ENCODE measurements at regions not wholly inside any gene's neighbourhood (a gene's known extent, or its start where the extent isn't known, plus 50 kb on each side); places are given as distances from the start of the nearest gene placed in this dataset.
"Not testable (repeated sequence)": the region's sequence is repeated elsewhere in the genome, so short reads cannot be mapped to it uniquely, and the experiment has no call there.

GRCh38 chr17:30714825-30715622 lies 109.5 kb downstream of the CRLF3 start:
- peak; percentile 46 for DNase-seq
- in situ Hi-C loops (cut with HindIII; ENCODE audit: low pct_ligation_motif_present, low pct_unique_long_range_greater_than_20kb, low sequenced_read_pairs) = not testable (repeated sequence)

GRCh38 chr17:30713805-30714204 lies 110.7 kb downstream of the CRLF3 start:
- in situ Hi-C loops (cut with HindIII; ENCODE audit: low pct_ligation_motif_present, low pct_unique_long_range_greater_than_20kb, low sequenced_read_pairs); DNase-seq: not testable (repeated sequence)

GRCh38 chr17:30712859-30713258 lies 111.6 kb downstream of the CRLF3 start:
- in situ Hi-C loops (cut with HindIII; ENCODE audit: low pct_ligation_motif_present, low pct_unique_long_range_greater_than_20kb, low sequenced_read_pairs); DNase-seq: not testable (repeated sequence)

- DNase-seq; in situ Hi-C loops (cut with HindIII; ENCODE audit: low pct_ligation_motif_present, low pct_unique_long_range_greater_than_20kb, low sequenced_read_pairs): not testable (repeated sequence)
Observed at GRCh38 chr17:30711626-30712507, 112.6 kb downstream of the CRLF3 start.

- in situ Hi-C loops (cut with HindIII; ENCODE audit: low pct_ligation_motif_present, low pct_unique_long_range_greater_than_20kb, low sequenced_read_pairs); DNase-seq: not testable (repeated sequence)
Observed at GRCh38 chr17:30711176-30711575, 113.3 kb downstream of the CRLF3 start.

GRCh38 chr17:30710276-30711088 lies 114.0 kb downstream of the CRLF3 start:
- DNase-seq; in situ Hi-C loops (cut with HindIII; ENCODE audit: low pct_ligation_motif_present, low pct_unique_long_range_greater_than_20kb, low sequenced_read_pairs): not testable (repeated sequence)

- not testable (repeated sequence) for DNase-seq
Observed at GRCh38 chr17:30709561-30710275, 114.8 kb downstream of the CRLF3 start.

GRCh38 chr17:30709096-30709495 lies 115.4 kb downstream of the CRLF3 start:
- DNase-seq; in situ Hi-C loops (cut with HindIII; ENCODE audit: low pct_ligation_motif_present, low pct_unique_long_range_greater_than_20kb, low sequenced_read_pairs): not testable (repeated sequence)

More at GRCh38 chr17:30709561-30710275, 114.8 kb downstream of the CRLF3 start:
- in situ Hi-C loops (cut with HindIII; ENCODE audit: low pct_ligation_motif_present, low pct_unique_long_range_greater_than_20kb, low sequenced_read_pairs) = not testable (repeated sequence)

- DNase-seq = peak; percentile 94
- in situ Hi-C loops (cut with HindIII; ENCODE audit: low pct_ligation_motif_present, low pct_unique_long_range_greater_than_20kb, low sequenced_read_pairs) = not testable (repeated sequence)
Observed at GRCh38 chr17:30708241-30709078, 116.0 kb downstream of the CRLF3 start.

- DNase-seq; in situ Hi-C loops (cut with HindIII; ENCODE audit: low pct_ligation_motif_present, low pct_unique_long_range_greater_than_20kb, low sequenced_read_pairs): not testable (repeated sequence)
Observed at GRCh38 chr17:30707724-30708240, 116.7 kb downstream of the CRLF3 start.

GRCh38 chr17:30706461-30707335 lies 117.8 kb downstream of the CRLF3 start:
- in situ Hi-C loops (cut with HindIII; ENCODE audit: low pct_ligation_motif_present, low pct_unique_long_range_greater_than_20kb, low sequenced_read_pairs); DNase-seq: not testable (repeated sequence)

GRCh38 chr17:30706004-30706403 lies 118.5 kb downstream of the CRLF3 start:
- DNase-seq; in situ Hi-C loops (cut with HindIII; ENCODE audit: low pct_ligation_motif_present, low pct_unique_long_range_greater_than_20kb, low sequenced_read_pairs): not testable (repeated sequence)

GRCh38 chr17:30701498-30701989 lies 122.9 kb downstream of the CRLF3 start:
- DNase-seq = no peak
- in situ Hi-C loops (cut with HindIII; ENCODE audit: low pct_ligation_motif_present, low pct_unique_long_range_greater_than_20kb, low sequenced_read_pairs) = no loop called here

- in situ Hi-C loops (cut with HindIII; ENCODE audit: low pct_ligation_motif_present, low pct_unique_long_range_greater_than_20kb, low sequenced_read_pairs); DNase-seq: not testable (repeated sequence)
Observed at GRCh38 chr17:30700833-30701232, 123.7 kb downstream of the CRLF3 start.

GRCh38 chr17:30697619-30698460 lies 126.7 kb downstream of the CRLF3 start:
- peak; percentile 75 for DNase-seq
- in situ Hi-C loops (cut with HindIII; ENCODE audit: low pct_ligation_motif_present, low pct_unique_long_range_greater_than_20kb, low sequenced_read_pairs) = not testable (repeated sequence)
